HepG2 (cell line): ENCODE measurements at regions not wholly inside any gene's neighbourhood (a gene's known extent, or its start where the extent isn't known, plus 50 kb on each side); places are given as distances from the start of the nearest gene placed in this dataset.

Source experiments
- ATAC-seq: fragments of 200-7000 bp; cut with Tn5 transposase; 3 replicates; pipeline ENCODE4 v1.9.1; 2020; ENCODE audit warnings: mild to moderate bottlenecking, moderate library complexity
- BruUV-seq: library from RNA; stranded (reverse); fragments of 400-500 nt; replicated peaks from 2 replicates; lab custom pipeline; 2021; lab: Mats Ljungman, UMichigan
- CTCF ChIA-PET: fragments of 300-600 bp; formaldehyde crosslinking; extraction: SDS; loops from one replicate; lab custom pipeline; 2021; ENCODE audit warnings: low total read pairs, inconsistent platforms, low intra/inter-chr PET ratio; lab: Yijun Ruan, JAX
- POLR2A ChIA-PET: fragments of 350-600 bp; sonication (Branson Sonifier 250); formaldehyde crosslinking; loops from one replicate; lab custom pipeline; 2020; ENCODE audit warnings: antibody characterized with exemption, inconsistent platforms; lab: Yijun Ruan, JAX
- DNase-seq: peaks from one replicate; pipeline ENCODE4 v3.0.0-alpha.2; 2015; ENCODE audit warnings: low spot score
- FAIRE-seq: peaks from 3 replicates; lab custom pipeline; 2011; peaks lifted over from hg19 to GRCh38; lab: Jason Lieb, UNC
- H2AFZ ChIP-seq: one replicate; pipeline ENCODE4 v1.6.1; 2011; ENCODE audit warnings: low read length, inconsistent platforms
- H3K27ac ChIP-seq: fragments of 300-600 bp; 3 replicates; pipeline ENCODE4 v1.8.0; 2011; ENCODE audit warnings: mixed run types, mild to moderate bottlenecking, mixed read lengths, low read length, inconsistent platforms; ENCODE audit not compliant: insufficient read depth; ENCODE audit errors: extremely low read length
- H3K27me3 ChIP-seq, 2 experiments: fragments of 200-600 bp in 1 of 2; 2 replicates in 1 of 2; 3 replicates in 1 of 2; pipeline versions ENCODE4 v1.6.0 to v1.8.0; 2011; ENCODE audit warnings: low read length in 2 of 2, mild to moderate bottlenecking in 2 of 2, moderate library complexity in 2 of 2, inconsistent platforms in 1 of 2; ENCODE audit not compliant: insufficient read depth in 2 of 2, control insufficient read depth in 1 of 2
- H3K36me3 ChIP-seq, 2 experiments: fragments of 200-600 bp in 1 of 2; replicated peaks in 1 of 2; 2 replicates in 1 of 2; 3 replicates in 1 of 2; pipeline versions ENCODE4 v1.5.1 to v1.8.0; 2011; ENCODE audit warnings: low read length in 2 of 2, inconsistent platforms in 1 of 2; ENCODE audit not compliant: insufficient read depth in 2 of 2, control insufficient read depth in 1 of 2
- H3K4me1 ChIP-seq: 2 replicates; pipeline ENCODE4 v1.5.1; 2012; ENCODE audit warnings: low read length, inconsistent platforms; ENCODE audit not compliant: insufficient read depth
- H3K4me2 ChIP-seq: 2 replicates; pipeline ENCODE4 v1.6.0; 2011; ENCODE audit warnings: low read depth, low read length, inconsistent platforms
- H3K4me3 ChIP-seq, 3 experiments: fragments of 200-600 bp in 1 of 3; sonication (generic), shearing (Covaris generic) in 1 of 3; replicated peaks in 1 of 3; 2 replicates each; pipeline ENCODE4 v1.5.1; 2011 to 2016; ENCODE audit warnings: low read length in 3 of 3, inconsistent platforms in 2 of 3, low read depth in 2 of 3, mild to moderate bottlenecking in 2 of 3, control low read depth in 1 of 3, mixed read lengths in 1 of 3; ENCODE audit not compliant: insufficient read depth in 1 of 3
- H3K79me2 ChIP-seq: one replicate; pipeline ENCODE4 v1.6.1; 2011; ENCODE audit warnings: low read length, inconsistent platforms; ENCODE audit not compliant: insufficient read depth
- H3K9ac ChIP-seq: 2 replicates; pipeline ENCODE4 v1.6.0; 2011; ENCODE audit warnings: mild to moderate bottlenecking, low read depth, low read length, inconsistent platforms; ENCODE audit not compliant: insufficient read depth
- H3K9me3 ChIP-seq: 2 replicates; pipeline ENCODE4 v1.5.1; 2012; ENCODE audit warnings: mild to moderate bottlenecking, low read length
- H4K20me1 ChIP-seq: 2 replicates; pipeline ENCODE4 v1.6.0; 2011; ENCODE audit warnings: inconsistent platforms, mild to moderate bottlenecking, low read length, moderate library complexity; ENCODE audit not compliant: insufficient read depth
- ARHGAP35 ChIP-seq: sonication (generic); formaldehyde crosslinking; IDR thresholded peaks from 2 replicates; pipeline ENCODE4 v1.9.0; 2022; ENCODE audit warnings: mild to moderate bottlenecking, inconsistent platforms, moderate library complexity, missing genetic modification reagents, borderline replicate concordance
- ATF5 ChIP-seq: sonication (generic); formaldehyde crosslinking; IDR thresholded peaks from 2 replicates; pipeline ENCODE4 v1.4.0; 2020; ENCODE audit warnings: mild to moderate bottlenecking, low read depth, missing genetic modification reagents
- SATB2 ChIP-seq: sonication (generic); formaldehyde crosslinking; IDR thresholded peaks from 2 replicates; pipeline ENCODE4 v1.5.0; 2020; ENCODE audit warnings: missing genetic modification reagents
- SRF ChIP-seq: IDR thresholded peaks from 2 replicates; pipeline ENCODE4 v1.6.1; 2011; ENCODE audit warnings: mild to moderate bottlenecking, low read depth, low read length, moderate library complexity
- ZNF256 ChIP-seq: sonication (generic); formaldehyde crosslinking; conservative IDR thresholded peaks from 2 replicates; pipeline ENCODE4 v1.4.0; 2020; ENCODE audit warnings: missing genetic modification reagents
- ZNF354B ChIP-seq: sonication (generic); formaldehyde crosslinking; IDR thresholded peaks from 2 replicates; pipeline ENCODE4 v1.8.0; 2022; ENCODE audit warnings: mild to moderate bottlenecking, missing genetic modification reagents
- ZNF543 ChIP-seq: sonication (generic); formaldehyde crosslinking; IDR thresholded peaks from 2 replicates; pipeline ENCODE4 v1.4.0; 2020; ENCODE audit warnings: mild to moderate bottlenecking, missing genetic modification reagents
- ZNF556 ChIP-seq: sonication (generic); formaldehyde crosslinking; IDR thresholded peaks from 2 replicates; pipeline ENCODE4 v1.4.0; 2020; ENCODE audit warnings: mild to moderate bottlenecking, missing genetic modification reagents, borderline replicate concordance
- WGBS: methylation state at CpG from one replicate; pipeline ENCODE4 v1.1.6; 2017; ENCODE audit warnings: low lambda C conversion rate; 5-methylcytosine and 5-hydroxymethylcytosine counted together
- in situ Hi-C: cut with HindIII; loops from 2 replicates; pipeline ENCODE4 v1.10.0; 2017; ENCODE audit warnings: low pct_unique_long_range_greater_than_20kb; ENCODE audit not compliant: extremely low pct_ligation_motif_present
- intact Hi-C: fragments of 100-400 bp; cut with micrococcal nuclease; formaldehyde crosslinking; loops from one replicate; pipeline ENCODE4 v1.10.0; 2022; ENCODE audit not compliant: unreplicated experiment
- TF ChIP-seq, protein P1 (sequence below): sonication (generic); formaldehyde crosslinking; IDR thresholded peaks from 2 replicates; pipeline ENCODE4; 2020; ENCODE audit warnings: missing genetic modification reagents, mild to moderate bottlenecking, borderline replicate concordance
- TF ChIP-seq, protein P2 (sequence below): sonication (generic); IDR thresholded peaks from 2 replicates; pipeline ENCODE4 v1.6.1; 2016; ENCODE audit warnings: low read depth, borderline replicate concordance
- TF ChIP-seq, protein P3 (sequence below), 2 experiments: sonication (generic) in 1 of 2; formaldehyde crosslinking in 1 of 2; IDR thresholded peaks; 2 replicates each; pipeline versions ENCODE4 v1.4.0 to v1.6.1; 2018 to 2020; ENCODE audit warnings: missing genetic modification reagents in 2 of 2, borderline replicate concordance in 1 of 2, low read depth in 1 of 2, mild to moderate bottlenecking in 1 of 2, missing biosample characterization in 1 of 2

DNA sequence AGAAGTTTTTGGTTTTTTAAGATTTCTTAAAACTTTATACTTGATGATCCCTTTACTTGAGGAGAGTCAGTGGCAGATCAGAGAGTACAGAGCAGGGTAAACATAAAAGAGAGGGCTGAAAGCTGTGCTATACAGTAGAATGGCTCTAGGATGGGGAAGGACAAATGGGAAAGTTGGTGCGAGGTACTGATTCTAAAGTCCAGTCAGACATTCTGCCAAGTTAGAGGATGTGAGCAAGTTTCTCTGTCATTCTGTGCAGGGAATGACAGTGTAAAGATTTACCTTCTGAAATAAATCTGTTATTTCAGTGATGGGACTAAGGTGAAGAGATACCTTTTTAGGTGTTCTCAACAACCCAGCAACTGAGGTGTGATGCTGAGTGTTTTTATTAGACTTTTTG lies 100.1 kb upstream of the GBE1 start:
- CTCF ChIA-PET: no interaction called here
- BruUV-seq: no TSS peak
- TF ChIP-seq, protein P1, sequence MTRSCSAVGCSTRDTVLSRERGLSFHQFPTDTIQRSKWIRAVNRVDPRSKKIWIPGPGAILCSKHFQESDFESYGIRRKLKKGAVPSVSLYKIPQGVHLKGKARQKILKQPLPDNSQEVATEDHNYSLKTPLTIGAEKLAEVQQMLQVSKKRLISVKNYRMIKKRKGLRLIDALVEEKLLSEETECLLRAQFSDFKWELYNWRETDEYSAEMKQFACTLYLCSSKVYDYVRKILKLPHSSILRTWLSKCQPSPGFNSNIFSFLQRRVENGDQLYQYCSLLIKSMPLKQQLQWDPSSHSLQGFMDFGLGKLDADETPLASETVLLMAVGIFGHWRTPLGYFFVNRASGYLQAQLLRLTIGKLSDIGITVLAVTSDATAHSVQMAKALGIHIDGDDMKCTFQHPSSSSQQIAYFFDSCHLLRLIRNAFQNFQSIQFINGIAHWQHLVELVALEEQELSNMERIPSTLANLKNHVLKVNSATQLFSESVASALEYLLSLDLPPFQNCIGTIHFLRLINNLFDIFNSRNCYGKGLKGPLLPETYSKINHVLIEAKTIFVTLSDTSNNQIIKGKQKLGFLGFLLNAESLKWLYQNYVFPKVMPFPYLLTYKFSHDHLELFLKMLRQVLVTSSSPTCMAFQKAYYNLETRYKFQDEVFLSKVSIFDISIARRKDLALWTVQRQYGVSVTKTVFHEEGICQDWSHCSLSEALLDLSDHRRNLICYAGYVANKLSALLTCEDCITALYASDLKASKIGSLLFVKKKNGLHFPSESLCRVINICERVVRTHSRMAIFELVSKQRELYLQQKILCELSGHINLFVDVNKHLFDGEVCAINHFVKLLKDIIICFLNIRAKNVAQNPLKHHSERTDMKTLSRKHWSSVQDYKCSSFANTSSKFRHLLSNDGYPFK (CRISPR knock-in tag): no peak
- TF ChIP-seq ZNF256 (CRISPR knock-in tag): no peak
- TF ChIP-seq SRF: no peak
- TF ChIP-seq ZNF543: no peak
- no peak for TF ChIP-seq ZNF354B (CRISPR knock-in tag)
- TF ChIP-seq ZNF556 (CRISPR knock-in tag): no peak
- ATAC-seq: no peak
- in situ Hi-C loops: no loop called here
- H3K79me2 ChIP-seq: no peaks in the 10 kb centered on the region
- H3K4me3 ChIP-seq: no peak overlapping the region
- POLR2A ChIA-PET: no interaction called here
- H3K4me1 ChIP-seq: no peaks in the 10 kb centered on the region
- H3K4me2 ChIP-seq: no peak overlapping the region
- WGBS: 0% methylated on average over 1 of the region's 1 CpG
- H3K27ac ChIP-seq: no peak overlapping the region
- no peaks in the 10 kb centered on the region for H4K20me1 ChIP-seq
- H3K9me3 ChIP-seq: no peaks in the 10 kb centered on the region
- no peak overlapping the region for H3K9ac ChIP-seq
- H3K36me3 ChIP-seq: no peaks in the 10 kb centered on the region
- FAIRE-seq: no peak
- H2AFZ ChIP-seq: no peak overlapping the region
- H3K27me3 ChIP-seq: peaks cover 0 to 4% of the 10 kb centered on the region in 2 experiments; a peak in 1 of 5 replicates
- no peak for DNase-seq
- intact Hi-C loops: no loop called here

- in situ Hi-C loops: no loop called here
- TF ChIP-seq, protein P2, sequence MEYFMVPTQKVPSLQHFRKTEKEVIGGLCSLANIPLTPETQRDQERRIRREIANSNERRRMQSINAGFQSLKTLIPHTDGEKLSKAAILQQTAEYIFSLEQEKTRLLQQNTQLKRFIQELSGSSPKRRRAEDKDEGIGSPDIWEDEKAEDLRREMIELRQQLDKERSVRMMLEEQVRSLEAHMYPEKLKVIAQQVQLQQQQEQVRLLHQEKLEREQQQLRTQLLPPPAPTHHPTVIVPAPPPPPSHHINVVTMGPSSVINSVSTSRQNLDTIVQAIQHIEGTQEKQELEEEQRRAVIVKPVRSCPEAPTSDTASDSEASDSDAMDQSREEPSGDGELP: no peak
- TF ChIP-seq ARHGAP35 (CRISPR knock-in tag): no peak
- TF ChIP-seq, protein P3, sequence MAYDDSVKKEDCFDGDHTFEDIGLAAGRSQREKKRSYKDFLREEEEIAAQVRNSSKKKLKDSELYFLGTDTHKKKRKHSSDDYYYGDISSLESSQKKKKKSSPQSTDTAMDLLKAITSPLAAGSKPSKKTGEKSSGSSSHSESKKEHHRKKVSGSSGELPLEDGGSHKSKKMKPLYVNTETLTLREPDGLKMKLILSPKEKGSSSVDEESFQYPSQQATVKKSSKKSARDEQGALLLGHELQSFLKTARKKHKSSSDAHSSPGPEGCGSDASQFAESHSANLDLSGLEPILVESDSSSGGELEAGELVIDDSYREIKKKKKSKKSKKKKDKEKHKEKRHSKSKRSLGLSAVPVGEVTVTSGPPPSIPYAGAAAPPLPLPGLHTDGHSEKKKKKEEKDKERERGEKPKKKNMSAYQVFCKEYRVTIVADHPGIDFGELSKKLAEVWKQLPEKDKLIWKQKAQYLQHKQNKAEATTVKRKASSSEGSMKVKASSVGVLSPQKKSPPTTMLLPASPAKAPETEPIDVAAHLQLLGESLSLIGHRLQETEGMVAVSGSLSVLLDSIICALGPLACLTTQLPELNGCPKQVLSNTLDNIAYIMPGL (CRISPR knock-in tag; IDR thresholded peaks at IDR 0.05; ENCODE audit: borderline replicate concordance in 1 of 2, low read depth in 1 of 2): no peak
- TF ChIP-seq SATB2 (CRISPR knock-in tag): no peak
- no peak for TF ChIP-seq ATF5
Observed at GRCh38 chr3:81859524-81859923, 98.1 kb upstream of the GBE1 start.

More at GRCh38 chr3:81859524-81859923, 98.1 kb upstream of the GBE1 start:
- DNase-seq (no peak), ATAC-seq (no peak), FAIRE-seq (no peak)
- no peaks in the 10 kb centered on the region for H3K9me3 ChIP-seq
- H3K79me2 ChIP-seq: no peaks in the 10 kb centered on the region
- H3K27me3 ChIP-seq: no peaks in the 10 kb centered on the region
- no peak overlapping the region for H3K9ac ChIP-seq
- no peak overlapping the region for H3K4me3 ChIP-seq
- no peak overlapping the region for H3K4me2 ChIP-seq
- CTCF ChIA-PET: no interaction called here
- no TSS peak for BruUV-seq
- POLR2A ChIA-PET: no interaction called here
- intact Hi-C loops: no loop called here
- H4K20me1 ChIP-seq: no peaks in the 10 kb centered on the region
- H3K36me3 ChIP-seq: no peaks in the 10 kb centered on the region
- H2AFZ ChIP-seq: no peak overlapping the region
- 66% methylated on average over 1 of the region's 1 CpG for WGBS
- H3K27ac ChIP-seq: no peak overlapping the region
- H3K4me1 ChIP-seq: no peaks in the 10 kb centered on the region
